Bone marrow (tissue), 2 donors: ENCODE measurements at regions not wholly inside any gene's neighbourhood (a gene's known extent, or its start where the extent isn't known, plus 50 kb on each side); places are given as distances from the start of the nearest gene placed in this dataset.

ENCODE experiments used
- DNase-seq, 2 donors: peaks; one replicate each; lab custom pipeline; 2025; lab: John Stamatoyannopoulos, UW

DNA sequence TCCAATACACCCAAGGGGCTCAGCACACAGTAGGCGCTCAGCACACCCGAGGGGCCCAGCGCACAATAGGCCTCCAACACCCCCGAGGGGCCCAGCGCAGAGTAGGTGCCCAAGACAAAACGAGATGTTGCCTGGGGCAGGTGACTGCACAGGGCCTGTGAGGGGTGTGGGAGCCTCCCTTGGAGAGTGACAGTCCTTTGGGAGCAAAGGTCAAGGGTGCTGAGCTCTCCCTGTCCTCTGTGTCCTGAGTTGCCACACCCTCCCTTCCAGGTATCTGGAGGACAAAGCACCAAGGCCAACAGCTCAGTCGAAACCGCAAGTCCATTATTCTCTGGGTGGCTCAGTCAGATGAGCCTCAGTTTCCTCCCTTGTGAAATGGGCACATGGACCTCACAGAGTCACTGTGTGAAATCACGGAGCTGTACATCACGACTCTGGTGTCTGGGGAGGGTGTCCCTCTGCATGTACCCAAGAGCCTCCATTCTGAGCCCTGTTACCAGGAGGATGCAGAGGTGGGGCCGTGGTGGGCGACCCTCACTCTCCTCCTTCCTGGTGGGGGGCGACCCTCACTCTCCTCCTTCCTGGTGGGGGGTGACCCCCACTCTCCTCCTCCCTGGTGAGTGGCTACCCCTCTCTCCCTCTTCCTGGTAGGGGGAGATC is 81.3 kb downstream of the FOXL3 start:
- no peak for DNase-seq

- DNase-seq: no peak
Measured at GRCh38 chr7:371779-372545, 82.0 kb downstream of the FOXL3 start.

DNA sequence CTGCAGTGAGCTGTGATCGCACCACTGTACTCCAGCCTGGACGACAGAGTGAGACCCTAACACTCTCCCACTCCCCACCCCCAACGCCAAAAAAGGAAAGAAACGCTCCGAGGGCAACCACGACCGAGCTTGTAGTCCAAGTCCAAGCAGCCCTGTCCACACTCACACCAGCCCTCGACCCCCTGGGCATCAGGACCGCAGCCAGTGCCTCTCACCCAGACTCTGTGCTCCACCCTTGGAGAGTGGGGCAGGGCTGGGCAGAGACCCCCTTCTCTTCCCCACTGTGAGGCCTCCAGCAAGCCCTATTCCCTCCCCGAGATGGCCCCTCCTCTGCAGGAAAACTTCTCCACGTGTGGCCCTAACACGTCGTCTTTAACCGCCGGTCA is 82.6 kb downstream of the FOXL3 start:
- no peak for DNase-seq

DNA sequence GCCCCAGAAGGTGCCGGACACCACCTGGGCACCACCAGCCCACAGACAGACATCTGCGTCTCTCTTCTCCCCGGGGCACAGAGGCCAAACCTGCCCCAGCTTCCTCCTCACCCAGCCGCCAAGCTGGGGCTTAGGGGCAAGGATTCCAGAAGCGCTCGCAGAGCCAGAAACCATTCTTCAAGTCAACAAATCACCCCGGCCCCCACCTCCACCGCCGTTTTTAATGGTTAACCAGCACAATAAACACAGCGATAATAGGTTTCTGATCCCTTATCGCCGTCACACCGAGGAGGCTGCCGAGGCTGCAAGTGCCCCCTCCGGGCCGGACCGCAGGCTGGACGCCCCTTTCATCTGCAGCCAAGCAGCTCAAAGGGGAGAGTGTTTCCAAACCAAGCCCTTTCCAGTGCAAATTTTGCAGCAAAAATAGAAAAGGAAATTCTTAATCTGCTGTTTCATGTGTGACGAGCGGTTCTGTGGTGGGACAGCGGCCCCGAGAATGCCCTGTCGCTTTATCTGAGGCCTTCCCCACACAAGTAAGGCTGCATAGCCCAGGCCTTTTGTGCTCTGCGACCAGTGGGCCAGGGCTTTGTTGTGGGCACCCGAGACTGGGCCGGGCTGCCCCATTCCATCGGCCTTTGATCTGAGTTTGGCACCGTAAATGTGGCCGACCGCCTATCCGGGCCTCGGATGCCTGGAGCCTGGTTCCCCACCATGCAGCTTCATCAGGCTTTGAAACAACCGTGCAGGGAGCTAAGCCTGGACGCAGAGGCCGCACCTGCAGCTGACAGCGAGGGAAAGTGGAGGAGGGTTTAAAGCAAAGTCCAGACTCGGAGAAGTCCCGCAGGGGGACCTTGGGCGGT is 83.2 kb downstream of the FOXL3 start:
- no peak for DNase-seq

DNA sequence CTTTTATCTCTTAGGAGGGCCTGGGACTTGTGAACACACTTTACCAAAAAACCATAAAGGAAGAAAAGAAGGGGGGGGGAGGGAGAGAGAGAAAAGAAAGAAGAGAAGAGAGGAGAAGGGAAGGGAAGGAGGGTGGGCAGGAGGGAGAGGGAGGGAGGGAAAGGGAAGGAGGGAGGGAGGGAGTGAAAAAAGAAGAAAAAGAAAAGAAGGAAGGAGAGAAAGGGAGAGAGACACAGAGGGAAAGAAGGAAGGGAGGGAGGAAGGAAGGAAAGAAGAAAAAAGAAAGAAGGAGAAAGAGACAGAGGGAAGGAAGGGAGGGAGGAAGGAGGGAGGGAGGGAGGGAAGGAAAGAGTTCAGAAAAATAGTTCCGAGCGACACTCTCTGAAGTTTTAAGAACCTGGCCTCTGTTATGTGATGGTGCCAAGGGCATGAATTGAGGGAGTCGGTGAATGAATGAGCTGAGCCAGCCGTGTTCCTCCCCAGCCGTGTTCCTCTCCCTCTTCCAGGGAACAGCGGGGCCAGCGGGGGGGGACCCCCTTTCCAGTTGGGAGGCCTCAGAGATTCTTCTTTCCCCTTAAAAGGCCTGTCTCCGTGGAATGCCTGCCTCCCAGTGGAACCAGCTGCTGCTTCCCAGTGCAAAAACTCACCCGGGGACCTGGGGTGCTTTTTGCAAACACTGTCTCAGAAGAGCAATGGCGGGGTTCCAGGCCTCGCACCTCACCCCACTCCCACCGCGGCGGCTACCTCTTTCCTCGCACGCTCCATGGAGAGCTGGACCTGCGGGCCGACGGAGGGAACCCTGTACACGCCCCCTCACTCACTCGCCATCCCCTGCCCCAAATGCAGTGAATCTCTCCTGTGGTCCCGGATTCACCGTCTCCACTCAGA is 84.1 kb downstream of the FOXL3 start:
- no peak for DNase-seq

DNA sequence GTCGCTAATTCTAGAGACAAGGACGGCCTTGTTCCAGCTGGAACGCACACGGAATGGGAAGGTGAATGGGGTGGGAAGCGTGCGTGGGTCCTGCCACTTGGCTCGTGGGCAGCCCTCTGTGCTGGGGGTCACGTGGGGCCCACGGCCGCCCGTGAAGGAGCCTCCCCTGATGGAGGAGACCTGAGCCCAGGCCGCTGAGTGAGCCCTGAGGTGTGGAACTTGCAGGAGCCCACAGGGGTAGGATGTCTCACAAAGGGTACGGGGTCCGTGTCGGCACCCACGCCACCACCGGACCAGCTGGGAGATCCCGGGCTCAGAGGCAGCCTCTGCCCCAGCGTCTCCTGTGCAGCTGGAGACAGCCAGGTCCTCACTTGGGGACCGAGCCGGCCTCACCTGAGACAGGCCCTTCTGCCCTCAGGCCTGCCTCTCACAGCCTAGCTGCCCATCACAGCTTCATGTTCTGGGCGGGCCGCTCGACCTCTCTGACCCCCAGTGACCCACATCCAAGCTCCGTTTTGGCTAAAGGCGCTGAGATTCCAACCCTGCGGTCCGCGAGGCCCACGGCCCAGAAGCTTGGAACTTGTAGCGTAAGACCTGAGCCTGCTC is 84.8 kb downstream of the FOXL3 start:
- DNase-seq: no peak

GRCh38 chr7:375321-375831 is 85.4 kb downstream of the FOXL3 start:
- no peak for DNase-seq

- no peak for DNase-seq
Measured at GRCh38 chr7:375901-376305, 85.9 kb downstream of the FOXL3 start.

- DNase-seq: no peak
Measured at GRCh38 chr7:376306-377079, 86.5 kb downstream of the FOXL3 start.

DNA sequence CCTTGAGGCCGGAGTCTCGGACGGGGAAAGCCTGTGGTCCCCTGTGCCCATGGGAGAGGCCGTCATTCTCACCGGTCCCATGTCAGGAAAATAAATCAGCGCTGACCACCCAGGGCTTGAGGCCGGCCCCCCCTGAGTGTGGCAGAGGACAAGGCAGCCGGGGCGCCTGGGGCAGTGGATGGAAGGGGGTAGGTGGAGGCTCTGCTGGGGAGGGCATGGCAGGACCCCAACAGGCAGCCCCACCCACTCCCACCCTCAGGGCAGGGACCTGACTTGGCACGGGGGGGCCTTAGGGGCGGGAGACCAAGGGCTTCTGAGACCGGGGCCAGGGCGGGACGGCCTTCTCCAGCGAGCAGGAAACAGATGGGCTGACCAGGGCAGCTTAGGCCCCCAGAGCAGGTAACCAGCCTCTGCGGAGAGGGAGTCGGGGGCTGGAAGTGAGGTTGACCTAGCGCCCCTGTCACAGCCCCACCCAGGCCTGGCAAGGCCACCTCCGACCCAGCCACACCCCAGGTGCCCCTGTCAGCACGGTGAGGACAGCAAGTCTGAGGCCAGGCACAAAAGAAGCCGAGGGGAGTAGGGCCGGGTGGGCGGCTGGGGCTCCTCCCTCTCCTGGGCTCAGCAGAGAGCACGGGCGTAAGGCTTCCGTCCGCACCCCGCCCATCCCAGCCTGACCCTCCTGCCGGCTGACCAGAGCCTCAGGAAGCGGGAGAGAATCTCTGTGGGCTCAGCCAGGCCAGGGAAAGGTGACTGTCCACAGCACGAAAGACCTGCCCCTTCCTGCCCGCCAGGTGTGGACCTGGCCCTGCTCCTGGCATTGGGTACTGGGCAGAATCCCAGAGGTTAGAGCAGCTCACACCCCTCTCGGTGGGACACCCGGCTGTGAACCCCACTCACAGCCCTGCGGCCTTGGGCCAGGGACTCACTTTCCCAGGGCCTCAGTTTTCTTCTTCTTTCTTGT is 87.4 kb downstream of the FOXL3 start:
- DNase-seq: no peak

DNA sequence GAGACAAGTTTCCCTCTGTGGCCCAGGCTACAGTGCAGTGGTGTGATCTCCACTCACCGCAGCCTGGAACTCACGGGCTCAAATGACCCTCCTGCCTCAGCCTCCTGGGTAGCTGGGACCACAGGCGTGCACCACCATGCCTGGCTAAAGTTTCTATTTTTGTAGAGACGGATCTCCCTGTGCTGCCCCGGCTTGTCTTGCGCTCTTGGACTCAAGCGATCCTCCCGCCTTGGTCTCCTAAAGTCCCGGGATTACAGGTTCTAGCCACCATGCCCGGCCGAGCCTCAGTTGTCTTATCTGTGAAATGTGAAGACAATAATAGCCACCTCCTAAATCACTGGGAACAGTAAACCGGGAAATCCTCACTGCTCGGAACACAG is 88.1 kb downstream of the FOXL3 start:
- DNase-seq: no peak

DNA sequence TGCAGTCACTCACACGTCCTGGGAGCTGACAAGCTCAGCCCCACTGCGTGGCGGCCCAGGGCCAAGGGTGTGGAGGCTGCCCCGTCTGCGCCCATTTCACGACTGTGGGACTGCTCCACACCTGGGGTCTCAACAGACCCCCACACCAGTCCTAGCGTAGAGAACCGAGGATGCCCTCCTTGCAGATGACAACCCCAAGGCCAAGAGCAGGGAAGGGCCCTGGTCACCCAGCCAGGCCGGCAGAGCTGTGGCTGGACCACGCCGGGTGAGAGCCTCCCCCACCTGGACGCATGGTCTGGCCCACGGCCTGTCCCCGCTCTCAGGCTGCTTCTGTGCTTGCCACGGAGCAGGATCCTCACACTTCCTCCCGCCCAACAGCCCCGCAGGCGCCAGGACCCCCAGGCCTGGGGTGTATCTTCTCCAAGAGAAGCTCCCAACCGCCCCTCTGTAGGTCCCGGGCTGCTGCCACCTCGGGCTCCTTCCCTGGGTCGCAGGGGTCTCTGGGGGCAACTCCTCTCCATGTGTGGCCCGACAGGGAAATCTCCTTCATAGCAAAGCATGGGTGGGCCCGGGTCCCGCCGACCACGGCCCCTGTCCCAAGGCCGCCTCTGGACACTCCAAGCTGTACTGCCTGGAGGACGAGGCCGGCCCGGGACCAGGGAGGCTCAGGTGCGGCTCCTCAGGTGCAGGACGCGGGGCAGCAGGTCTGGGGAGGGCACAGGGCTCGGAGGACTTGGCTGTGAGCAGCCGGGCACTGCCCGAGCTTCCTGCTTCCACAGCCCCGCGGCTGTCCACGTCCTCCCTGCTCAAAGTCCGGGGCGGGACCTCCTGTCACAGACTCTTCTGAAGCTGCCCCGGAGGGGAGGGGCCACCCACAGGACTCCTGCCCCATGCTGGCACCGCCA is 88.8 kb downstream of the FOXL3 start:
- DNase-seq: no peak

DNA sequence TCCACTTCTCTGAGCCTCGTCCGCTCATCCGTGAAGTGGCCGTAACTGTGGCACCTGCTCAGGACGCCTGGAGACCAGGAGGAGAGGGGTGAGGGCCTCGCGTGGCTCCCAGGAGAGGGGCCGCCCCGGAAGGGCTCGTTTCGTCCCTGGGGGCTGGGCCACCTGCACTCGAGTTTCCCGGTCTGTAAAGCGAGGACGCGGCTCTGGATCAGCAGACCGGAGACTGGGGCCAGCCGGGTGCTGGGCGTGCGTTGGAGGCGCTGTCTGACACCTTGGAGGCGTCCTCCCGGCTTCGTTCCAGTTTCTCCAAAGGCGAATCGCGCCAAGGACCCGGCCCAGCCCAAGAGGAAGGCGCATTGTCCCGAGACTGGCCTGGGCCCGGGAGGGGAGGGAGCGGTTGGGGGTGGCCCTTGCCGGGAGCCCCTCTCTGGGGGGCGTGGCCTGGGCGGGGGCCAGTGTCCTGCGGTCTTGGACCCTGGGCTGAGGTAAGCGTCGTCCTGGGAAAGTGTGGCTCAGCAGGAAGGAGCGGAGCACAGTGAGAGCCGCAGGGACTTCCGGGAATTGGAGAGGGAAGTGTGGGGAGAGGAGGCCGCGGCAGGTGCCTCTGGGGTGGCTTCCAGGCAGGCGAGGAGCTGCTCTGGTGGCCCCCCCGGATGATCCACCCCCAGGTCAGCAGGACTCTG is 89.6 kb downstream of the FOXL3 start:
- DNase-seq: no peak

GRCh38 chr7:380139-380485 is 90.1 kb downstream of the FOXL3 start:
- no peak for DNase-seq

DNA sequence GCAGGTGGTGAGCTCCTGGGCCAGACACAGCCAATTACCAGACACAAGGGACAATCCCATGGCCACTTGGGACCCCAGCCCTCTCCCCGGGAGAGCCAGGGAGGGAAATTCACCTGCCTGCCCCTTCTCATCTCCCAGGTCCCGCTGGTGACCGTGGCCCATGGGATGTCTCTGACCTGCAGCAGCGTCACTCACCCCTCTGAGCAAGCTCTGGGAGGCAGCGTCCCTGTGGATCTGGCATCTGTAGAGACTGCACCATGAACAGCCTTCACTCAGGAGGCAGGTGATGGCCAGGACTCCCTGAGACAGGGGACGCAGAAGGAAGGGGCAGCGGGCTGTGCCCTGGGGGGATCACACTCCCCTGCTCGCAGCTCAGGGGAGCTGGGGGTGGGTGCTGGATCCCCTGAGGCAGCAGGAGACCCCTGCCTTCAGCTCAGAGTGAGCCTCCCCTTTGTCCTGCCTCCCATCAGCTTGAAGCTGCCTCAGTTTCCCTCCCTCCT is 90.8 kb downstream of the FOXL3 start:
- no peak for DNase-seq

DNA sequence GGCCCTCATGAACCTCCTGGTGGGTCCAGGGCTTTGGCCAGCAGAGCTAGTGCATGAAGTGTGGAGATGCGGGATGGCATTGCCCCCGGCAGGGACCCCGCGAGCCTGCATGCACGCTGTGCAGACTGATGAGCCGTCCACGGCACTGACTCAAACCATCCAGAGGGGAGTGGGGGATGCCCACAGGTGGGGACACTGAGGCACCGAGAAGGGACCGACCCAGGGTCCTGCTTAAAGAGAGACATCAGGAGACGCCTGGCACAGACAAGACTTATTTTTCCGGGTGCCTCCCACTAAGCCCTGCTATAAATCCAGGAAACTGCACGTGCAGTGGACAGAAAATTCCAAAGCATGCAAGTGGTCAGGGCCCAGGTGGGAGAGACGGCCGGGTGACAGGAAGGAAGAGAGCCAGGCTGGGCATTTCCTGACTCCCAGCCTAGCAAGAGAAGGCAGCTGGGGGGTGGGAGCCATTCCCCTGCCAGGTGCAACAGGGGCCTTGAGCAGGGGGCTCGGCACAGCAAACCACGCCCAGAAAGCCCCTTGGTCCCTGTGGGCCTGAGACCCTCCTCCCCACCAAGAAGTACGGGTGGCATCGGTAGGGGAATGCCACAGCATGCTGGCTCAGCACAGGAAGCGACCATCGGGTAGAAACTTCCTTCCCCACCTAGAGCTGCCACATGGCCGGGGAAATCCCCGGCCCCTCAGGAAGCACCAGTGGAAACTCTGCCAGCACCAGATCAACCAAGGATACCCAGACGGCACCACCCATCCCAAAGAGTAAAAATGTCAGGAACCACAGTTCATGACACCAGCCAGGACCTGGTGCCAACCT is 91.5 kb downstream of the FOXL3 start:
- no peak for DNase-seq

GRCh38 chr7:382043-382400 is 92.1 kb downstream of the FOXL3 start:
- no peak for DNase-seq
